LoVo (cell line): ENCODE measurements at regions not wholly inside any gene's neighbourhood (a gene's known extent, or its start where the extent isn't known, plus 50 kb on each side); places are given as distances from the start of the nearest gene placed in this dataset.
"Not testable (repeated sequence)": the region's sequence is repeated elsewhere in the genome, so short reads cannot be mapped to it uniquely, and the experiment has no call there.

ENCODE experiments used
- DNase-seq: peaks from one replicate; pipeline ENCODE4 v3.0.0-alpha.2; 2016; ENCODE audit warnings: low spot score

GRCh38 chr5:50501491-50502228 is 60.6 kb upstream of the EMB start:
- DNase-seq = no peak

- not testable (repeated sequence) for DNase-seq
These were observed 72.0 kb upstream of the EMB start for GRCh38 chr5:50513028-50513457.

- not testable (repeated sequence) for DNase-seq
These were observed 80.0 kb upstream of the EMB start for GRCh38 chr5:50521060-50521459.

GRCh38 chr5:50527514-50528060 is 86.5 kb upstream of the EMB start:
- DNase-seq = not testable (repeated sequence)

- DNase-seq = no peak
These were observed 94.3 kb upstream of the EMB start for GRCh38 chr5:50535393-50535792.

- not testable (repeated sequence) for DNase-seq
These were observed 96.4 kb upstream of the EMB start for GRCh38 chr5:50537534-50537933.

GRCh38 chr5:50547303-50547702 is 106.2 kb upstream of the EMB start:
- no peak for DNase-seq

GRCh38 chr5:50550267-50550666 is 109.2 kb upstream of the EMB start:
- no peak for DNase-seq

- no peak for DNase-seq
These were observed 109.9 kb upstream of the EMB start for GRCh38 chr5:50550993-50551392.

- DNase-seq = no peak
These were observed 112.5 kb upstream of the EMB start for GRCh38 chr5:50553560-50553984.

GRCh38 chr5:50558640-50559039 is 107.8 kb upstream of the PARP8 start:
- not testable (repeated sequence) for DNase-seq

GRCh38 chr5:50559955-50560354 is 106.5 kb upstream of the PARP8 start:
- no peak for DNase-seq

GRCh38 chr5:50562694-50563093 is 103.7 kb upstream of the PARP8 start:
- no peak for DNase-seq

GRCh38 chr5:50564079-50564478 is 102.4 kb upstream of the PARP8 start:
- no peak for DNase-seq

- DNase-seq = no peak
These were observed 101.9 kb upstream of the PARP8 start for GRCh38 chr5:50564558-50564957.

- DNase-seq = no peak
These were observed 92.3 kb upstream of the PARP8 start for GRCh38 chr5:50574121-50574520.

GRCh38 chr5:50575740-50576139 is 90.7 kb upstream of the PARP8 start:
- no peak for DNase-seq

GRCh38 chr5:50576265-50576664 is 90.2 kb upstream of the PARP8 start:
- no peak for DNase-seq

- DNase-seq = no peak
These were observed 89.7 kb upstream of the PARP8 start for GRCh38 chr5:50576686-50577256.

- no peak for DNase-seq
These were observed 85.9 kb upstream of the PARP8 start for GRCh38 chr5:50580506-50580905.

GRCh38 chr5:50581845-50582244 is 84.6 kb upstream of the PARP8 start:
- not testable (repeated sequence) for DNase-seq

GRCh38 chr5:50582699-50583098 is 83.7 kb upstream of the PARP8 start:
- no peak for DNase-seq

- DNase-seq = no peak
These were observed 82.8 kb upstream of the PARP8 start for GRCh38 chr5:50583621-50584020.

- not testable (repeated sequence) for DNase-seq
These were observed 78.0 kb upstream of the PARP8 start for GRCh38 chr5:50588471-50588870.
